GM12872 (cell line): ENCODE measurements at regions not wholly inside any gene's neighbourhood (a gene's known extent, or its start where the extent isn't known, plus 50 kb on each side); places are given as distances from the start of the nearest gene placed in this dataset.

Experiments used
- CTCF ChIP-seq: IDR thresholded peaks from 3 replicates; pipeline ENCODE4 v1.5.1; 2011; ENCODE audit warnings: low read depth, mild to moderate bottlenecking, low read length, moderate library complexity; ENCODE audit not compliant: insufficient read depth

DNA sequence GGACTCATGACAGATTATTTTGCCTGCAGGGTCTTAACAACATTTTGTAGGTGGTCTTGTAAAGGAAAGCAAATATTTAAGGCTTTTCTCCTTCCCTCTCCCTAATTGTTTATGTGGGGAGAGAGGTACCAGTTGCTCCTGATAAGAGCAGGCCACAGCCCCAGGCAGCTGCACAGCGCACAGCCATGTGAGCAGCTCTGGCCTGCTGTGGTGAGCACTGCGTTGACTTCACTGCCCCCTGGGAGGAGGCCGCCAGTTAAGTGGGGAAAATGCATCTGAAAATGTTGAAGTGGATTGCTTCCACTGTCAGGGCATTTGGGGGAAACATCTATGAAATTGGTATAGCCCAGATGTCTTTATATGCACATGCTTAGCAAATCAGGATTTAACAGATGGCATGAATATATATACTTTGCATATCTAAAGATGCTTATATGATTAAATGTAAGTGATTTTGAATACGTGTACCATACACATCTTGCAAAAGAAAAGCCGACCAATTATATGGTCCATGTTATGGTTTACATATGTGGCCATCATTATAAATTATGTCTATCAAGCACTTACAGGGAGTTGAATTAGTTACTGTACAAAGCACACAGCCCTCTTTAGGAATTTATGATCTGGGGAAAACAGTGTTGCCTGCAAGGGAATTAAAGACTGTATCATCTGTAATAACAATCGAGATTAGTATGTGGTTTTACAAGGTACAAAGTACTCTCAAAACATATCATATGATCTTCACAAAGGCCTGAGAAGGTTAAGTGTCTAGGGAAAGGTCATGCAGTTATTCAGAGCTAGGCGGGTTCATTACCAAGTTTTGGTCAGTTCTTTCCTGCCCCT is 132.1 kb downstream of the RHOU start:
- TF ChIP-seq CTCF, result no peak

DNA sequence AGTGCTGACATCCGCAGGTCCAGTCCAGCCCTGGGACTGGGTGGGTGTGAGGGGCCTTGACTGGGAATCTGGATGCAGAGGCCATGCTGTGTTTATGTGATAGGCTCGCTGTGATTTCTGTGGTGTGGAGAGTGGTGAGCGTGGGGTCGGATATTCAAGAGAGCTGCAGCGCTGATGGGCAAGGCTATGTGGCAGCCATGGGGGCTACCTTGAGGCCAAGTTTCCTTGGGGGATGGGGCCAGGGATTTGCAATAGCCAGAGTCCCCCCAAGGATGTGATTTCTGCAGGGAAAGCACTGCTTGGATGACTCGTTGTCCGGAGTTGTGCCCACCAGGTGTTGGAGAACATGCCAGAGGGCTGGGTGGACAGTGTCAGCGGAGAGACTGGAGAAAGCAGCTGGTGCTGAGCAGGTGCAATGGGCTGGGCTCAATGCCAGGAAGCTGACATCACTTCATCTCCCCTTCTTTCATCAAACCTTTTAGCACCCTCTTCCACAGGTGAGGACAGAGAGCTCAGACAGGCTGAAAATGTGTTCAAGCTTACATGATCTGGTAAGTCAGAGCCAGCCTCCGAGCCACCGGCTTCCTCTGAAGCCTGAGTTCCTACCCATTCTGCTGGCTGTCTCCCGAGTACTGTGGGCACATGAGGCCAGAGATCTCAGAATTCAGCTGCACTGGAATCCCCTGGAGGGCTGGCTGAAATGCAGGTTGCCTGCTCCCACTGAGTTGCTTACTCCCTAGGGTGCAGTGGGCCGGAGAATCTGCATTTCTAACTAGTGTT is 132.9 kb downstream of the RHOU start:
- no peak for TF ChIP-seq CTCF

- no peak for TF ChIP-seq CTCF
Observed at GRCh38 chr1:228868731-228869024, 133.4 kb downstream of the RHOU start.

DNA sequence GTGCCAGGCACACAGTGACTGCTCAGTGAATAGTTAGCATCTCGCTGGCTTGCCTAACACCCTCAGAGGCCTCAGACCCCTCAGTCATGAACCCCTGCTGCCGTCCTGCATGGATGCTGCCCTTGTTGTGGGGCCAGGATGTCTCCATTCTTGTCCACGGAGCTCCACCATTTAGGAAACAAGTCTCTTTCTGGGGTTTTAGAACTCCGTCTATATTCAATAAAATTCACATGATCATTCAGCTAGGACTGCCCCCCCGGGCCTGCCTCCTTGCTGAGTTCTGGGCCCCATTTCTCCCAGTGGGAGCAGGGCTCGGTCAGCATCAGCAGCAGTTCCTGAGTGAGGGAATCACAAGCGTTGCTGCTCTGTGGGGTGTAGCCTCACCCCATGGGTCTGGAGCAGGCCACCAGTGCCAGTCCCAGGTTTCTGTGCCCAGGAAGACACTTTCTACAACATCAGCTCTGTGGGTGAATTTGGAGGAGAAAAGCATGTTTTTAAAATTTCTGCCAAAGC is 134.1 kb downstream of the RHOU start:
- TF ChIP-seq CTCF, result no peak

DNA sequence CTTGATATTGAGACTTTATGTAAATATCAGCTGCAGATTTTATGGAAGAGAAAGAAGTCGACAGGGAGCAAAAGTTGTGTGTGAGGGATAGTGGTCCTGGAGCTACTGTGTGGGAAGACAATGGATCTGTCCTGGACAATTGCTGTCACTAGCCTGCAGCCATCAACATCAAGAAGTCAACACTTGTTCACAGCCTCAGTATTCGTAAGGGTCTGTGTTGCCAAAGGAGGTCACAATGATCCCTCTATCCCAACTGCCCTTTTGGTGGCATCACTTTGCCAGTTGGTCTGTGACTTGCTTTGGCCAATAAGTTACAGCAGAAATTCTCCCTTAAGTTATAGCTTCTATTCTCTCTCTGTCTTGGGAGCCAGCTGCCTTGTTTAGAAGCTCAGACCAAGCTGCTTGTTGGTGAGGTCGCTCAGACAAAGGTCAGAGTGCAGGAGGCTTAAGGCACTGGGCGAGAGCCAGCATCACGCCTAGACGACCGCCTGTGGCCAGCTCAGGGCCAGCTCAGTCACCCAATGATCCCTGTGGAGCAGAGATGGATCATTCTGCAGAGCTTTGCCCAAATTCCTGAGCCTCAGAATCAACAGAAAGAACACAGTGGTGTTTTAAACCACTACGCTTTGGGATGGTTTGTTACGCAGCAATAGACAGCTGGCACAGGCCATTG is 134.9 kb downstream of the RHOU start:
- no peak for TF ChIP-seq CTCF

- TF ChIP-seq CTCF, result no peak
Observed at GRCh38 chr1:228871314-228872061, 136.2 kb downstream of the RHOU start.
